ENCODE measurements at regions not wholly inside any gene's neighbourhood (a gene's known extent, or its start where the extent isn't known, plus 50 kb on each side); places are given as distances from the start of the nearest gene placed in this dataset.
A peak's percentile ranks its signal among the peaks of the same experiment; 100 is the strongest.

DNA sequence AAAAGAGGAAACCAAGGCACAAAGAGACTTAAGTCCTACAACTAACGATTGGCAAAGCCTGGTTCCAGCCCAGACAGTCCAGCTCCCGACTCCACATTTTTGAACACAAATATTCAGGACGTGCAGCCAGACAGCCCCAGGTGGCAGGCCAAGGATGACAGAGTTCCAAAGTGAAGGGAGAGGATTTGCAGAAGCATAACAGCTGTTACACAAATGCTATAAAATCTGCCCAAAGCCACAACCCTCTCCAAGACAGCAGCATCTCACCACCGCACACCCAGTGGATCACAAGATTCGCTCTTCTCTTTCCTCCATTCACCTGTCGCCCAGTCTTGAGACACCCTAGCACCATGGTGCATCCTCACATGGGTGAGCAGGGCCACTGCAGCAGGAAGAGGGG lies 227.1 kb upstream of the ID2 start:
- no peaks in the 10 kb centered on the region for H3F3A ChIP-seq (ENCODE audit: control insufficient read depth, insufficient read depth)
- H3K4me2 ChIP-seq (ENCODE audit: low read length): no peak overlapping the region
- H4K20me1 ChIP-seq (ENCODE audit: control insufficient read depth, insufficient read depth, low read depth, low read length): no peaks in the 10 kb centered on the region
- no peaks in the 10 kb centered on the region for H3K9me2 ChIP-seq (replicated peaks; ENCODE audit: control insufficient read depth, low read length)
- H3K4me1 ChIP-seq (ENCODE audit: control insufficient read depth, low read length): peaks cover 10% of the 10 kb centered on the region
- no peak overlapping the region for H3K4me3 ChIP-seq (ENCODE audit: low read length)
- no peaks in the 10 kb centered on the region for H3K79me2 ChIP-seq (ENCODE audit: control insufficient read depth, low read length)
- no peak for TF ChIP-seq EZH2phosphoT487 (IDR thresholded peaks at IDR 0.05; ENCODE audit: borderline replicate concordance, low read length)
- TF ChIP-seq, protein P1, sequence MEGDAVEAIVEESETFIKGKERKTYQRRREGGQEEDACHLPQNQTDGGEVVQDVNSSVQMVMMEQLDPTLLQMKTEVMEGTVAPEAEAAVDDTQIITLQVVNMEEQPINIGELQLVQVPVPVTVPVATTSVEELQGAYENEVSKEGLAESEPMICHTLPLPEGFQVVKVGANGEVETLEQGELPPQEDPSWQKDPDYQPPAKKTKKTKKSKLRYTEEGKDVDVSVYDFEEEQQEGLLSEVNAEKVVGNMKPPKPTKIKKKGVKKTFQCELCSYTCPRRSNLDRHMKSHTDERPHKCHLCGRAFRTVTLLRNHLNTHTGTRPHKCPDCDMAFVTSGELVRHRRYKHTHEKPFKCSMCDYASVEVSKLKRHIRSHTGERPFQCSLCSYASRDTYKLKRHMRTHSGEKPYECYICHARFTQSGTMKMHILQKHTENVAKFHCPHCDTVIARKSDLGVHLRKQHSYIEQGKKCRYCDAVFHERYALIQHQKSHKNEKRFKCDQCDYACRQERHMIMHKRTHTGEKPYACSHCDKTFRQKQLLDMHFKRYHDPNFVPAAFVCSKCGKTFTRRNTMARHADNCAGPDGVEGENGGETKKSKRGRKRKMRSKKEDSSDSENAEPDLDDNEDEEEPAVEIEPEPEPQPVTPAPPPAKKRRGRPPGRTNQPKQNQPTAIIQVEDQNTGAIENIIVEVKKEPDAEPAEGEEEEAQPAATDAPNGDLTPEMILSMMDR (IDR thresholded peaks at IDR 0.05; ENCODE audit: low read depth, low read length, poor library complexity, severe bottlenecking): no peak
- H3K27ac ChIP-seq (ENCODE audit: low read depth, low read length): no peak overlapping the region
- no peaks in the 10 kb centered on the region for H3K9me3 ChIP-seq (ENCODE audit: control insufficient read depth, insufficient read depth, low read length)
- H3K36me3 ChIP-seq (ENCODE audit: control insufficient read depth, low read length): no peaks in the 10 kb centered on the region
- peaks cover 23% of the 10 kb centered on the region for H3K27me3 ChIP-seq (ENCODE audit: control insufficient read depth, low read length)

DNA sequence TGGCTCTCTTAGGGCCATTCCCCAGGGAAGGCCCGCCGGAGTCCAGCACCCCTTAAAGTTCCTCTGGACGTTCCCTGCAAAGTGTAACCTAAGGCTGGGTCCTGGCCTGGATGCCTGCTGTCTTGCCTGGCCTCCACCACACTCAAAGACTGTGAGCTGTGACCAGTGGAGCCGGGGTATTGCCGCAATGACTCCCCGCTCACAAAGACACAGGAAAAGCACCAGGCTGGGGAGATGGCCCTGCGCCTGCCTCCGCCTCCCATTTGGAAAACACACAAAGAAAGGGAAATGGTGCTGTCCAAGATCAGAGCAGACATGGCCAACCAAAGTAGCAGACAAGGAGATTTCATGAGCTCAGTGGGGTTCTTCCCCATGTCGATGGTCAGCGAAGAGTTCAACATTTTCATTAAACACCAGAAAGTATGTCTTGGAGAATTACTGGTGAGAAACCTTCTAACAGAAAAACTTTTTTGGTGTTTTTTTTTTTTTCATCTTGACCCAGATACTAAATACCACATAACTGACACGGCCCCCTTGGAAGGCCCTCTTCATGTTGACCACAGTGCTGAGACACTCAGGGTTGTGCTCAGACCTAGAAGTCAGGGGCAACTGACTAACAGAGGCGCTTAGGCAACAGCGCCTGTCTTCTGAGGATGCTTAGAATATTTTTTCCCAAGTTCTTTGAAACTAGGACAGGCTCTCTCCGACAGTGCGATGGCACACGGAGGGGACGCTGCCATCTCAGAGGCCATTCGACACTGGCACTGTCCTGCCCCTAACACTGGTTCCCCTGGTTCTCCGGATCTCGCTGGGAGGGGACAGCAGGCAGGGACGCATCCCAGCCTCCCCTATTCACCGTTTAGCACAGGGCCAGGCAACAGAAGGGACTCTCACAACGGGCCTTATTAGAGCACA lies 226.4 kb upstream of the ID2 start:
- H3K9me3 ChIP-seq (ENCODE audit: control insufficient read depth, insufficient read depth, low read length): no peaks in the 10 kb centered on the region

DNA sequence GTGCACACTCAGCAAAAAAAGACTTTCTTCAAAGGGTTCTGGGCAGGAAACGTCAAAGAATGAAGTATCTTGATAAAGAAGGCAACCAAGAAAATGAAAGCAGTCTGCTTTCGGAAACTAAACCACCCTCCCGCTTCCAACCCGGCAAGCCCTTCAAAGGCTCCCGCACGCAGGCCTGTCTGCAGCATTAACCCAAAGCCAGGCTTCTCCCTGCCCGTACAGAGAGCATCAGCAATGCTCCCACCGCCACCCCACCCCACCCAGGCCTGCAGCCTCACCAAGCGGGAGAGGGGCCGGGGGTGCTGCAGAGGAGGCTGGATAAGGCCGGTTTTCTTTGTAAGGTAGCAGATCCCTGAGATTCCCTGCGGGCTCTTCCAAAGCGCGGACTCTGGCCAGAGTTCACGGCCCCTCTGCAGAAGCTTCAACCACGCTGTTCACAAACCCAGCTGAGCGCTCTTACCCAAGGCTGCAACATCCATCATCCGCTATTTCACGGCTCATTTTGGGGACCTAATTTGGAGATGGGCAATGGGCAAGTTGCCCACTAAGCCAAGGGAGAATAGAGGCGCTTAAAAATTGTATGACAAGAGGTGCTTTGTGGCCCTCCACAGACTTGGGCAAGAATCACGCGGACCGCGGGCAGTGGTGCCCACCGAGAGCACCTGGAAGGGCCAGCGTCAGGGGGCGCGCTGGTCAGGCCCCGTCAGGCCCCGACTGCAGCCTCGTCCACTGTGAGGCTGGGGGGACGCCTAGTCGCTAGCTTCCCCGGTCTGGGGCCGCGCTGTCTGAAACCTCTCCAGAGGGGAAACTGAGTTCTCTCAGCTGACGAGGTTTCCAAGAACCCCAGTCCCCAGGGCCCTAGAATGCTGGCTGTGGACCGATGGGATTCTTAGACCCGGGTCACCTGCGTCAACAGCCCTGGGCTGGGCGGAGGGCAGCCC lies 225.4 kb upstream of the ID2 start:
- no peaks in the 10 kb centered on the region for H3F3A ChIP-seq (ENCODE audit: control insufficient read depth, insufficient read depth)
- H3K4me3 ChIP-seq (ENCODE audit: low read length): no peak overlapping the region
- H3K9me3 ChIP-seq (ENCODE audit: control insufficient read depth, insufficient read depth, low read length): no peaks in the 10 kb centered on the region
- peaks cover 10% of the 10 kb centered on the region for H3K4me1 ChIP-seq (ENCODE audit: control insufficient read depth, low read length)
- peaks cover 23% of the 10 kb centered on the region for H3K27me3 ChIP-seq (ENCODE audit: control insufficient read depth, low read length)
- H3K36me3 ChIP-seq (ENCODE audit: control insufficient read depth, low read length): no peaks in the 10 kb centered on the region
- no peaks in the 10 kb centered on the region for H3K79me2 ChIP-seq (ENCODE audit: control insufficient read depth, low read length)
- H3K4me2 ChIP-seq (ENCODE audit: low read length): peak overlapping the region; percentile 52; the same call in 1 of the 2 replicates
- TF ChIP-seq, protein P1 (IDR thresholded peaks at IDR 0.05; ENCODE audit: low read depth, low read length, poor library complexity, severe bottlenecking): no peak
- TF ChIP-seq EZH2phosphoT487 (IDR thresholded peaks at IDR 0.05; ENCODE audit: borderline replicate concordance, low read length): no peak
- no peaks in the 10 kb centered on the region for H4K20me1 ChIP-seq (ENCODE audit: control insufficient read depth, insufficient read depth, low read depth, low read length)
- no peak overlapping the region for H3K27ac ChIP-seq (ENCODE audit: low read depth, low read length)
- no peaks in the 10 kb centered on the region for H3K9me2 ChIP-seq (replicated peaks; ENCODE audit: control insufficient read depth, low read length)

More for the DNA sequence above, 226.4 kb upstream of the ID2 start:
- H3K36me3 ChIP-seq (ENCODE audit: control insufficient read depth, low read length): no peaks in the 10 kb centered on the region
- H3K9me2 ChIP-seq (replicated peaks; ENCODE audit: control insufficient read depth, low read length): no peaks in the 10 kb centered on the region
- no peak overlapping the region for H3K27ac ChIP-seq (ENCODE audit: low read depth, low read length)
- peaks cover 23% of the 10 kb centered on the region for H3K27me3 ChIP-seq (ENCODE audit: control insufficient read depth, low read length)
- no peak overlapping the region for H3K4me2 ChIP-seq (ENCODE audit: low read length)
- H3K4me1 ChIP-seq (ENCODE audit: control insufficient read depth, low read length): peaks cover 10% of the 10 kb centered on the region
- no peaks in the 10 kb centered on the region for H3F3A ChIP-seq (ENCODE audit: control insufficient read depth, insufficient read depth)
- no peaks in the 10 kb centered on the region for H4K20me1 ChIP-seq (ENCODE audit: control insufficient read depth, insufficient read depth, low read depth, low read length)
- TF ChIP-seq EZH2phosphoT487 (IDR thresholded peaks at IDR 0.05; ENCODE audit: borderline replicate concordance, low read length): no peak
- TF ChIP-seq, protein P1 (IDR thresholded peaks at IDR 0.05; ENCODE audit: low read depth, low read length, poor library complexity, severe bottlenecking): no peak
- H3K4me3 ChIP-seq (ENCODE audit: low read length): no peak overlapping the region
- no peaks in the 10 kb centered on the region for H3K79me2 ChIP-seq (ENCODE audit: control insufficient read depth, low read length)

Data from DOHH2 (cell line).